ENCODE measurements at regions not wholly inside any gene's neighbourhood (a gene's known extent, or its start where the extent isn't known, plus 50 kb on each side); places are given as distances from the start of the nearest gene placed in this dataset.

GRCh38 chr4:1463927-1464540 lies 57.8 kb upstream of the NKX1-1 start:
- DNase-seq (no peak), ATAC-seq (no peak)
- intact Hi-C loops (cut with DNase I, micrococcal nuclease): no loop called here

GRCh38 chr4:1463088-1463926 lies 57.1 kb upstream of the NKX1-1 start:
- DNase-seq: no peak

GRCh38 chr4:1462768-1463075 lies 56.5 kb upstream of the NKX1-1 start:
- DNase-seq (no peak), ATAC-seq (no peak)
- intact Hi-C loops (cut with DNase I, micrococcal nuclease): no loop called here

More at GRCh38 chr4:1463088-1463926, 57.1 kb upstream of the NKX1-1 start:
- ATAC-seq: no peak
- intact Hi-C loops (cut with DNase I, micrococcal nuclease): no loop called here

GRCh38 chr4:1462009-1462767 lies 55.9 kb upstream of the NKX1-1 start:
- intact Hi-C loops (cut with DNase I, micrococcal nuclease): no loop called here
- no peak for ATAC-seq

GRCh38 chr4:1460967-1461868 lies 55.0 kb upstream of the NKX1-1 start:
- intact Hi-C loops (cut with DNase I, micrococcal nuclease): no loop called here
- peak in 1 of 2 donors; percentile 1 for DNase-seq

More at GRCh38 chr4:1462009-1462767, 55.9 kb upstream of the NKX1-1 start:
- no peak for DNase-seq

GRCh38 chr4:1459722-1460511 lies 53.7 kb upstream of the NKX1-1 start:
- DNase-seq (peak in 1 of 2 donors; percentile 8), ATAC-seq (no peak)
- intact Hi-C loops (cut with DNase I, micrococcal nuclease): no loop called here

More at GRCh38 chr4:1460967-1461868, 55.0 kb upstream of the NKX1-1 start:
- no peak for ATAC-seq

- no peak for ATAC-seq
- intact Hi-C loops (cut with DNase I, micrococcal nuclease): no loop called here
- DNase-seq: peak in 1 of 2 donors; percentile 10
These were observed 53.0 kb upstream of the NKX1-1 start for GRCh38 chr4:1459081-1459721.

GRCh38 chr4:1458581-1458980 lies 52.3 kb upstream of the NKX1-1 start:
- intact Hi-C loops (cut with DNase I, micrococcal nuclease): no loop called here
- ATAC-seq: no peak
- peak in 1 of 2 donors; percentile 13 for DNase-seq

All from left colon (tissue), 2 donors.